HK-2 (cell line): ENCODE measurements at regions not wholly inside any gene's neighbourhood (a gene's known extent, or its start where the extent isn't known, plus 50 kb on each side); places are given as distances from the start of the nearest gene placed in this dataset.
"Not testable (repeated sequence)": the region's sequence is repeated elsewhere in the genome, so short reads cannot be mapped to it uniquely, and the experiment has no call there.

ENCODE experiments used
- DNase-seq: peaks from one replicate; pipeline ENCODE4 v3.0.0-alpha.2; 2018; ENCODE audit not compliant: unreplicated experiment

DNA sequence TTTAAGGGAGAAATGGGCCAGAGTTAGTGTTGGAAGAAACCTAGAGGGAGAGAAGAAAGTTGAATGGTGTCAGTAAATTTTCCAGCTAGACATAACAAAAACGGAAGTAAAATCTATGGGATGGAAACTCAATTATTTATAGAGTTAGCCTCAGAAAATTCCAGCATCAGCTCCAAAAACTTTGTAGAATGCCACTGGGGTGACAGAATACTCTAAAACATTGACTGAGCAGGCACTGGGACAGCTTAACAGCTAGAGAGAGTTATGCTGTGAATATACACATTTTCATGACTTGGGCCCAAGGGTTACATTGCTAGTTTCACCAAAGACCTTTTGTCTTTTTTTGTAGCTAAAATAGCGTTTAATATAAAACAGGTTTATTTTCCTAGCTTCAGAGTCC, 226.3 kb downstream of the PHLDA1 start:
- DNase-seq = no peak

DNA sequence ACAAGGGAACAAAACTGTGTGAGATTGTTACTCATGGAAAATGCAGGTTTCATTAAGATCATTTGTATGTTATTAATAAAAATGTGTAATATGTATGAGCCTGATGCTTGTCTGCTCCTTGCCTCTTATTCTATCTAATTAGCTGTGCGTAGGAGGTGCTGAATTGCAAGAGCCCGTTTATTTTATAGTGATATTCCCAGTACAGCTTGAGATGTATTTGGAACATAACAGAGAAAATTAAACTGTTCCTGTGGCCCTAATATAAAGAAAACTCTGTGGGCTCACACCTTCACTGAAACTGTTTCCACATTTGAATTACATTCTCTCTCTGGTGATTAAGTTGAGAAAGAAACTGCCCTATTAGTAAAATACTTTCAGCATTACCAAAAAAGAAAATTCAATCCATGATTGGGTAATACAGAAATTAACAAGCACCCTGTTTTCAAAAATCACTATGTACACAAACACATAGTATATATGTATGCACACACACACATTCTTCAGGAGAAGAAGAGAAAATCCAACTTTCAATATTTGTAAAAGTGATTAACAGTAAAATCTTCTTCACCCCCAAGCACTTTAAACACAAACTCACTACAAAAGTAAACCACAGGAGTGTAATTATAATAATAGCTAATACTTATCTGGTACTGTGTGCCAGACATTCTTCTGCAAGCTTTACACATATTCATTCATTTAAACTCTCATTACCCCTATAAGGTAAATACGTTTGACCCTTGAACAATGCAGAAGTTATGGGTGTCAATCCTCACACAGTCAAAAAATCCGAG, 233.2 kb downstream of the PHLDA1 start:
- DNase-seq = no peak

DNA sequence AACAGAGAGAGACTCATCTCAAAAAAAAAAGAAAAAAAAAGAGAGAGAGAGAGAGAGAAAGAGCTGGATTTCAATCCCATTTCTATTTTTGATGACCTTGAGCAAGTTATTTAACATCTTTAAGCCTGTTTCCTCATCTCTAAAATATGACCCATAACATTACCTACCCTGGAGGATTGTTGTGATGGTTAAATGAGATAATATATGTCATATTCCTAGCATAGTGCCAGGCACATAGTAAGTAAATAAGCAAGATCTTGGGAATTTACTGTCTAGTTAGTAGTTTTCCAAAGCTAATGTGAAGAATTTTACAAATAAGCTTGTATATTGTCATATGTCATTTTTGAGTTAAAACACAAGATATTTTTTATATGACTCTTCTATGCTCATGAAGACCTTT, 236.5 kb downstream of the PHLDA1 start:
- no peak for DNase-seq

GRCh38 chr12:75792687-75793086, 238.9 kb downstream of the PHLDA1 start:
- no peak for DNase-seq

- no peak for DNase-seq
Observed at GRCh38 chr12:75790219-75790618, 241.4 kb downstream of the PHLDA1 start.

GRCh38 chr12:75787146-75787545, 244.4 kb downstream of the PHLDA1 start:
- not testable (repeated sequence) for DNase-seq

DNA sequence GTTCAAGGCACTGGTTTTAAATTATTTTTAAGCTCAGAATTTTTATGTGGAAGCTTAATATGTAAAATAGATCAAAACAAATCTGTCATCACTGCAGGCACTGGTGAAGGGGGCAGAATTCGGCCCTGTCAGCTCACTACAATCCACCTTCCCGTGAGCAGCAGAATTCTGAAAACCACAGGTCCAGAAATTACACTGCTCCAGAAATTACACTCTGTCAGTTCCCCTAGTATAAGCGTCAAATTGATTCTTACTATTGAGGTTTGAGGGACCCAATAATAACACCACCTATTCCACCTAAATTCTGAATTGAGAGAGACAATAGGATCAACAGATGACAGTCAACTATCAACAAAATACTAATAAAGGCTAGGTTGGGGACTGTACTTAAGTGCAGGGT, 245.5 kb downstream of the PHLDA1 start:
- DNase-seq = no peak

DNA sequence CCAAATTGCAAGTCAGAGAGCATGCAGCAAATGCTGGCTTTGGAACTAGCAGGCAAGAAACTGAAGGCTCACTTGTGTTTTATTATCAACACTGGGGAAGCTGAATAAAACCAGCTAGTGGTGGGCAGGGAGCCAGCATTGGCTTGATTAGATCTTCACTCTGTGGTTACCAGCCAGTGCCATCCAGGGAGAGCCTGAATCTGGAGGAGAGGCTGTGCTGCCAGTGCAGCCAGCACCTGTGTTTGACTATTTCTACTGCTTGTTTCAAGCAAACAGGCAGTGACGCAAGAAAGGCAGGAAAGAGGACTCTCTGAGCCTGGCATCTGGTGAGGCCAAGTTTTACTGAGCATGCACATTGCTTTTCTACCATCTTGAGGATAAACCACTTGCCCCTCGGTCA, 247.0 kb downstream of the PHLDA1 start:
- no peak for DNase-seq

DNA sequence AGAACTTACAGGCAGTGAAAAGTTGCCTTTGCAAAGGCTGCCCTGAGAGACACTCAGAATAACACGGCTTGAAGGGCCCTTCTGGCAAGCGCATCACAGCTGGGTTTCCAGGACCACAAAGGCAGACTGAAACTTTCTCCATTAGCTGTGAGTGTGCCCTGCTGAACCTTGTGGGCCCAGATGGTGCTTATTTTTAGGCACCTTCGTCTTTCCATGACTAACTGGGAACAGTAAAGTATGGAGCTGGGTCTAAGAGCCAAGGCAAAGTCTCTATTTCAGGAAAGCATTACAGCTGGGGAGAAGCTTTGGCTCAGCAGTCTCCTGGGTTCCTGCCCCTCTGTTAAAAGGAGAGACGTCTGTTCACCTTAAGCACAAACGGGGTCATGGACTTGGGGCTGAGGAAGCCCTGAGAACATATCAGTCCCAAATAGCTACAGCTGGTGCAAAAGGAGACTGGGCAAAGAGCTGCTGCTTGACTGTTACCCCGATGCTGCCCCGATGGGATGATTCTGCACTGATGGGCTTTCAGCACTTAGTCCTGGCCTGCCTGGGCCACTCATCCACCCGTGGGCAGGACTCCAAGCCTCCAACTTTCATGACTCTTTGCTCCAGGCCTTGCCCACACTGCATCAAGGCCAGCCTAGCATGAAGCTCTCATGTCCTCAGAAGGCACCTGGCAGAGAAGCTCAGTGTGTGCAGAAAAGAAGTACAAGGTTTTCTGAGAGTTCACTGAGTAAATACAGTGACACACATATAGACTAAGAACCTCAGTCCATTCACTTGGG, 248.3 kb downstream of the PHLDA1 start:
- no peak for DNase-seq

GRCh38 chr12:75782069-75782581, 249.5 kb downstream of the PHLDA1 start:
- DNase-seq = no peak

GRCh38 chr12:75781532-75782046, 250.0 kb downstream of the PHLDA1 start:
- DNase-seq = no peak

- DNase-seq = no peak
Observed at GRCh38 chr12:75779891-75780496, 251.6 kb downstream of the PHLDA1 start.

GRCh38 chr12:75774261-75775052, 257.1 kb downstream of the PHLDA1 start:
- no peak for DNase-seq

GRCh38 chr12:75773377-75773776, 258.2 kb downstream of the PHLDA1 start:
- DNase-seq = no peak

DNA sequence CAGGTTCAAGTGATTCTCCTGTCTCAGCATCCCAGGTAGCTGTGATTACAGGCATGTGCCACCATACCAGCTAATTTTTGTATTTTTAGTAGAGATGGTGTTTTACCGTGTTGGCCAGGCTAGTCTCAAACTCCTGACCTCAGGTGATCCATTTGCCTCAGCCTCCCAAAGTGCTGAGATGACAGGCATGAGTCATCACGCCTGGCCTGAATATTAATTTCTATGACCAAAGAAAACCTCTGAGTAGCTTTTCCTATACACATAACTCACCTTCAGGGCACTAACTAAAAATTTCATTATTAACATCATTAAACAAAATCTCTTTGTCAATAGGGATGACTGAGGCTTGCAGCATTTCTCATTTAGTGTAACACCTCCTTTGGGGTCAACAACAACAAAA, 259.6 kb upstream of the KRR1 start:
- no peak for DNase-seq

GRCh38 chr12:75767957-75768356, 256.5 kb upstream of the KRR1 start:
- no peak for DNase-seq

DNA sequence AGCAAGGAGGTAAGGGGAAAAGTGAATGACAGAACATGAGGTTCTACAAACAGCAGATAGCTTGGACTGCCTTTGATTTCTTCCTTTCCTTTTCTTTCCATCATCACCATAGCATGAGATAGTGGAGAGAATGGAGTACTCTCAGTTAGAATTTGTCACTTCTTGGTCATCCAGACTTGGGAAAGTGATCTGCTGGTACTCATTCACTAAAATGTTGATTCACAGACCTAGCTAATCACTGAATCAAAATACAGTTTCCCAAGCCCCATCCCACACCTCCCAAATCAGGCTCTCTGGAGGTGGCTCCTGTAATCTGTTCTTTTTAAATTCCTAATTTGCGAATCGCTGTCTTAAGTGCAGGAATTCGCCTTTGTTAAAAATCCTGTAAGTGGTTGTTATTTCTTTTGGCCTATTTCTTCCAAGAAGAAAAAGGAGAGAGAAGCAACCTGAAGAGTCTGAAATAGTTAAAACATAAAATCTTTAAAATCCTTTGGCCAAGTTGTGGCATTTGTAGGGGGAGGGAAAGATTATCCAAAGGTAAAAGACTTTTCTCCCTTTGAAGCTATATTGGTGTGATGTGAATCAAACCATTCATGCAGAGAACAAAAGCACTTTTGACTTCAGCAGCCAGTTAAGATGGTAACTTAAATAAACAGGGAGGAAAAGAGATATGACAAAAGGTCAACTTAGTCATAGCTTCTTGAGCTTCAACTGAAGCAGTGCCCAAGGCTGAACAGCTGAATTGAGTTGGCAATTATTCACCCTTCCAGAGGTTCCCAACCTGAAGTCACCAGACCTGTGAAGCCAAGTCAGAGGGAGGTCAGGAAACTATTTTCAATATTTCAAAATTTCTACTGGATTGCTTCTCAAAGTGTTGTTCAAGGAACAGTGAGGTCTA, 255.1 kb upstream of the KRR1 start:
- no peak for DNase-seq

GRCh38 chr12:75765170-75766059, 254.0 kb upstream of the KRR1 start:
- DNase-seq = no peak

DNA sequence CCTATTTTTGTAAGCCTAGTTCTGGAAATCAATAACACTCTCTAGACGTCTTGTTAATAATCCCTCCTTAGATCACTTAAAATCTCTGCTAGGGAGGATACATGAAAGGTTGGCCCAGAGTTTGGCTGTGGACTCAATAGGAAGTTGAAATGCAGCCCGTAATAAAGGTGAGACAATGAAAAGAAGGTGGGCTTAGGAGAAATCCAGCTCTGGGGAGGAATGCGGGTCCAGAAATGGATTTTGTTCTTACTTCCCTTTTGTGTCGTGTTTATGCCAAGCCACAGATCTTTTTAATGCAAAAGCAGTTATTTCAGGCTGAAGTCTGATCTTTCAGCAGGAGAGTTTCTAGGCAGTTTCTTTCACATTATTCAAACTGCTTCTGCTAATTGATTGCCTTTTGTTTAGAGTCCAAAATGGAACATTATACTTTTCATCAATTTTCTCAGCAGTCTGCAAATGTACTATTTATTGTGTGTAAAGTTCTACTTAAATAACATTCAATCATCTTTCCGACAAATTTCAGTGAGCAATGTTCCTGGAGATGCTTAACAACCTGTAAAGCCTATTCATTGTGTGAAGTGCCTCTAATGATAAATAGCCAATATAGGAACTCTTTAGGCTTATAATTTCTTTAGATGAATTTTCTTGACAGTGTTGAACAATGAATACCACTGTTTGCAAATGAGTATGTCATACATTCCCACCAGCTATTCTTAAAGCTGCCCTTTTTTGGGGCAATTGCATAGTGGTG, 252.9 kb upstream of the KRR1 start:
- DNase-seq = no peak
